Central memory CD8-positive, alpha-beta T cell (primary cell): ENCODE measurements at regions not wholly inside any gene's neighbourhood (a gene's known extent, or its start where the extent isn't known, plus 50 kb on each side); places are given as distances from the start of the nearest gene placed in this dataset.

Experiments used
- ATAC-seq: fragments of 150-1000 bp; cut with Tn5 transposase; replicated peaks from 2 replicates; pipeline ENCODE4 v1.10.0; 2022; ENCODE audit warnings: mild to moderate bottlenecking, moderate FRiP score, moderate number of reproducible peaks; ENCODE audit not compliant: poor library complexity, severe bottlenecking; ENCODE audit errors: extremely low read depth
- DNase-seq, 2 donors: peaks; one replicate each; pipeline ENCODE4 v3.0.0; 2021; ENCODE audit warnings: low spot score in 2 of 2
- H3K27ac Mint-ChIP-seq: one replicate; pipeline ENCODE4 v1.8.0; 2022; ENCODE audit warnings: low read depth, mild to moderate bottlenecking, moderate library complexity, mixed read lengths
- H3K27me3 Mint-ChIP-seq: one replicate; pipeline ENCODE4 v1.8.0; 2022; ENCODE audit warnings: mixed read lengths
- H3K36me3 Mint-ChIP-seq: one replicate; pipeline ENCODE4 v1.8.0; 2022; ENCODE audit warnings: mild to moderate bottlenecking, moderate library complexity, mixed read lengths; ENCODE audit not compliant: insufficient read depth
- H3K4me1 Mint-ChIP-seq: one replicate; pipeline ENCODE4 v1.8.0; 2022; ENCODE audit warnings: mixed read lengths
- H3K4me3 Mint-ChIP-seq: one replicate; pipeline ENCODE4 v1.8.0; 2022; ENCODE audit warnings: mild to moderate bottlenecking, moderate library complexity, mixed read lengths
- H3K9me3 Mint-ChIP-seq: one replicate; pipeline ENCODE4 v1.8.0; 2022; ENCODE audit warnings: mixed read lengths

- Mint-ChIP-seq H3K9me3 (peaks cover 10% of the 10 kb centered on the region), H3K27ac (no peak overlapping the region), H3K4me1 (no peaks in the 10 kb centered on the region), H3K27me3 (no peaks in the 10 kb centered on the region), H3K4me3 (no peak overlapping the region), H3K36me3 (no peaks in the 10 kb centered on the region)
- no peak for DNase-seq
- no peak for ATAC-seq
These were observed 153.7 kb upstream of the ARRDC4 start for GRCh38 chr15:97806766-97807165.

- ATAC-seq (no peak), DNase-seq (no peak)
- Mint-ChIP-seq H3K9me3 (peaks cover 5% of the 10 kb centered on the region), H3K36me3 (no peaks in the 10 kb centered on the region), H3K4me1 (no peaks in the 10 kb centered on the region), H3K27ac (no peak overlapping the region), H3K27me3 (no peaks in the 10 kb centered on the region), H3K4me3 (no peak overlapping the region)
These were observed 144.7 kb upstream of the ARRDC4 start for GRCh38 chr15:97815835-97816234.

GRCh38 chr15:97817276-97817890, 143.1 kb upstream of the ARRDC4 start:
- no peak overlapping the region for H3K27ac Mint-ChIP-seq
- no peaks in the 10 kb centered on the region for H3K27me3 Mint-ChIP-seq
- ATAC-seq (no peak), DNase-seq (no peak)
- no peaks in the 10 kb centered on the region for H3K4me1 Mint-ChIP-seq
- H3K36me3 Mint-ChIP-seq, result no peaks in the 10 kb centered on the region
- H3K4me3 Mint-ChIP-seq, result no peak overlapping the region
- peaks cover 5% of the 10 kb centered on the region for H3K9me3 Mint-ChIP-seq

- H3K36me3 Mint-ChIP-seq, result no peaks in the 10 kb centered on the region
- no peaks in the 10 kb centered on the region for H3K4me1 Mint-ChIP-seq
- H3K9me3 Mint-ChIP-seq, result peaks cover 37% of the 10 kb centered on the region
- H3K4me3 Mint-ChIP-seq, result no peak overlapping the region
- no peak for ATAC-seq
- no peaks in the 10 kb centered on the region for H3K27me3 Mint-ChIP-seq
- no peak for DNase-seq
- H3K27ac Mint-ChIP-seq, result no peak overlapping the region
These were observed 124.5 kb upstream of the ARRDC4 start for GRCh38 chr15:97836003-97836402.

- Mint-ChIP-seq H3K36me3 (no peaks in the 10 kb centered on the region), H3K4me1 (no peaks in the 10 kb centered on the region), H3K27ac (no peak overlapping the region), H3K9me3 (peaks cover 21% of the 10 kb centered on the region), H3K4me3 (no peak overlapping the region), H3K27me3 (no peaks in the 10 kb centered on the region)
- ATAC-seq (no peak), DNase-seq (no peak)
These were observed 122.6 kb upstream of the ARRDC4 start for GRCh38 chr15:97837896-97838295.

- no peak overlapping the region for H3K4me3 Mint-ChIP-seq
- H3K27me3 Mint-ChIP-seq, result no peaks in the 10 kb centered on the region
- no peak overlapping the region for H3K27ac Mint-ChIP-seq
These were observed 121.8 kb upstream of the ARRDC4 start for GRCh38 chr15:97838606-97839210.

GRCh38 chr15:97840501-97840900, 120.0 kb upstream of the ARRDC4 start:
- DNase-seq (no peak), ATAC-seq (no peak)
- Mint-ChIP-seq H3K4me1 (no peaks in the 10 kb centered on the region), H3K9me3 (peaks cover 8% of the 10 kb centered on the region), H3K4me3 (no peak overlapping the region), H3K27ac (no peak overlapping the region), H3K36me3 (no peaks in the 10 kb centered on the region), H3K27me3 (no peaks in the 10 kb centered on the region)

More at GRCh38 chr15:97838606-97839210, 121.8 kb upstream of the ARRDC4 start:
- H3K36me3 Mint-ChIP-seq, result no peaks in the 10 kb centered on the region
- H3K4me1 Mint-ChIP-seq, result no peaks in the 10 kb centered on the region
- H3K9me3 Mint-ChIP-seq, result peaks cover 15% of the 10 kb centered on the region
- DNase-seq (no peak), ATAC-seq (no peak)

GRCh38 chr15:97841558-97841957, 118.9 kb upstream of the ARRDC4 start:
- Mint-ChIP-seq H3K27ac (no peak overlapping the region), H3K36me3 (no peaks in the 10 kb centered on the region), H3K4me3 (no peak overlapping the region), H3K4me1 (no peaks in the 10 kb centered on the region), H3K27me3 (no peaks in the 10 kb centered on the region), H3K9me3 (no peaks in the 10 kb centered on the region)
- DNase-seq, result no peak
- ATAC-seq, result no peak

- H3K27me3 Mint-ChIP-seq, result no peaks in the 10 kb centered on the region
- H3K36me3 Mint-ChIP-seq, result no peaks in the 10 kb centered on the region
- no peak for DNase-seq
- H3K9me3 Mint-ChIP-seq, result no peaks in the 10 kb centered on the region
- no peak for ATAC-seq
- H3K4me3 Mint-ChIP-seq, result no peak overlapping the region
- H3K4me1 Mint-ChIP-seq, result no peaks in the 10 kb centered on the region
- no peak overlapping the region for H3K27ac Mint-ChIP-seq
These were observed 111.3 kb upstream of the ARRDC4 start for GRCh38 chr15:97849183-97849582.

- Mint-ChIP-seq H3K4me3 (no peak overlapping the region), H3K9me3 (peaks cover 31% of the 10 kb centered on the region), H3K27me3 (no peaks in the 10 kb centered on the region), H3K36me3 (peaks cover 3% of the 10 kb centered on the region), H3K27ac (no peak overlapping the region), H3K4me1 (no peaks in the 10 kb centered on the region)
- no peak for ATAC-seq
- DNase-seq, result no peak
These were observed 102.2 kb upstream of the ARRDC4 start for GRCh38 chr15:97858296-97858695.

- no peak for ATAC-seq
These were observed 98.8 kb upstream of the ARRDC4 start for GRCh38 chr15:97861529-97862260.

GRCh38 chr15:97866959-97867358, 93.5 kb upstream of the ARRDC4 start:
- no peaks in the 10 kb centered on the region for H3K4me1 Mint-ChIP-seq
- H3K4me3 Mint-ChIP-seq, result no peak overlapping the region
- no peaks in the 10 kb centered on the region for H3K27me3 Mint-ChIP-seq
- DNase-seq (no peak), ATAC-seq (no peak)
- H3K36me3 Mint-ChIP-seq, result peaks cover 3% of the 10 kb centered on the region
- H3K27ac Mint-ChIP-seq, result no peak overlapping the region
- no peaks in the 10 kb centered on the region for H3K9me3 Mint-ChIP-seq

More at GRCh38 chr15:97861529-97862260, 98.8 kb upstream of the ARRDC4 start:
- H3K27me3 Mint-ChIP-seq, result no peaks in the 10 kb centered on the region
- peaks cover 26% of the 10 kb centered on the region for H3K9me3 Mint-ChIP-seq
- DNase-seq, result no peak
- H3K4me1 Mint-ChIP-seq, result no peaks in the 10 kb centered on the region
- H3K4me3 Mint-ChIP-seq, result no peak overlapping the region
- H3K27ac Mint-ChIP-seq, result no peak overlapping the region
- peaks cover 3% of the 10 kb centered on the region for H3K36me3 Mint-ChIP-seq

- Mint-ChIP-seq H3K27ac (no peak overlapping the region), H3K4me1 (no peaks in the 10 kb centered on the region), H3K9me3 (no peaks in the 10 kb centered on the region), H3K27me3 (no peaks in the 10 kb centered on the region), H3K36me3 (peaks cover 3% of the 10 kb centered on the region), H3K4me3 (no peak overlapping the region)
- no peak for ATAC-seq
- no peak for DNase-seq
These were observed 92.6 kb upstream of the ARRDC4 start for GRCh38 chr15:97867870-97868269.
